Liver (tissue), 8 donors: ENCODE measurements at regions not wholly inside any gene's neighbourhood (a gene's known extent, or its start where the extent isn't known, plus 50 kb on each side); places are given as distances from the start of the nearest gene placed in this dataset.

Experiments used
- DNase-seq: peaks from one replicate; pipeline ENCODE4 v3.0.0-alpha.2; 2017; ENCODE audit warnings: low spot score
- H3K27ac ChIP-seq, 2 donors: one replicate each; pipeline ENCODE4 v1.7.0; 2013; ENCODE audit warnings: inconsistent platforms in 2 of 2, low read length in 2 of 2, control low read depth in 1 of 2, low read depth in 1 of 2, mild to moderate bottlenecking in 1 of 2
- H3K27me3 ChIP-seq, 4 donors: one replicate each; pipeline versions ENCODE4 v1.6.1 to v1.7.0; 2013; ENCODE audit warnings: low read length in 3 of 4, inconsistent platforms in 1 of 4, mild to moderate bottlenecking in 1 of 4, moderate library complexity in 1 of 4; ENCODE audit not compliant: control insufficient read depth in 4 of 4, insufficient read depth in 4 of 4
- H3K36me3 ChIP-seq, 4 donors: one replicate each; pipeline versions ENCODE4 v1.6.1 to v1.7.0; 2013; ENCODE audit warnings: low read length in 3 of 4, mild to moderate bottlenecking in 3 of 4, low read depth in 1 of 4, moderate library complexity in 1 of 4; ENCODE audit not compliant: control insufficient read depth in 4 of 4, insufficient read depth in 3 of 4
- H3K4me1 ChIP-seq, 4 donors: one replicate each; pipeline versions ENCODE4 v1.6.1 to v1.7.0; 2013; ENCODE audit warnings: low read length in 3 of 4, mild to moderate bottlenecking in 3 of 4, moderate library complexity in 1 of 4; ENCODE audit not compliant: control insufficient read depth in 4 of 4, insufficient read depth in 4 of 4
- H3K4me3 ChIP-seq, 3 donors: one replicate each; pipeline versions ENCODE4 v1.6.1 to v1.7.0; 2013; ENCODE audit warnings: low read length in 3 of 3, control low read depth in 1 of 3, low read depth in 1 of 3, mild to moderate bottlenecking in 1 of 3
- H3K9ac ChIP-seq, 2 donors: one replicate each; pipeline ENCODE4 v1.7.0; 2013; ENCODE audit warnings: low read length in 2 of 2, mild to moderate bottlenecking in 2 of 2, moderate library complexity in 2 of 2, control low read depth in 1 of 2, low read depth in 1 of 2
- H3K9me3 ChIP-seq, 4 donors: one replicate each; pipeline versions ENCODE4 v1.6.1 to v1.7.0; 2013; ENCODE audit warnings: low read length in 3 of 4; ENCODE audit not compliant: control insufficient read depth in 4 of 4
- ATF3 ChIP-seq: IDR thresholded peaks from 2 replicates; pipeline ENCODE4 v1.6.1; 2016; ENCODE audit warnings: antibody characterized with exemption
- CTCF ChIP-seq: fragments of 150-350 bp; IDR thresholded peaks from 2 replicates; pipeline ENCODE4 v1.5.1; 2017; ENCODE audit warnings: improper control_type of control experiment, low read depth, low read length; ENCODE audit not compliant: missing input control
- EGR1 ChIP-seq, 2 donors: IDR thresholded peaks; 2 replicates each; pipeline ENCODE4 v1.6.1; 2016 to 2018; ENCODE audit warnings: antibody characterized with exemption in 2 of 2, low read depth in 2 of 2
- FOXA2 ChIP-seq: IDR thresholded peaks from 2 replicates; pipeline ENCODE4 v1.6.1; 2016; ENCODE audit warnings: antibody characterized with exemption
- GABPA ChIP-seq, 2 donors: IDR thresholded peaks in 1 of 2; conservative IDR thresholded peaks in 1 of 2; 2 replicates each; pipeline ENCODE4 v1.6.1; 2016; ENCODE audit warnings: antibody characterized with exemption in 2 of 2, mild to moderate bottlenecking in 1 of 2, moderate library complexity in 1 of 2
- HNF4A ChIP-seq, 2 donors: conservative IDR thresholded peaks; 2 replicates each; pipeline ENCODE4 v1.6.1; 2016; ENCODE audit warnings: antibody characterized with exemption in 2 of 2, mild to moderate bottlenecking in 2 of 2
- HNF4G ChIP-seq: IDR thresholded peaks from 2 replicates; pipeline ENCODE4 v1.6.1; 2016; ENCODE audit warnings: antibody characterized with exemption
- JUND ChIP-seq, 2 donors: IDR thresholded peaks; 2 replicates each; pipeline ENCODE4 v1.6.1; 2016; ENCODE audit warnings: antibody characterized with exemption in 2 of 2
- MAX ChIP-seq: IDR thresholded peaks from 2 replicates; pipeline ENCODE4 v1.6.1; 2016; ENCODE audit warnings: antibody characterized with exemption
- NR2F2 ChIP-seq: IDR thresholded peaks from 2 replicates; pipeline ENCODE4 v1.6.1; 2016; ENCODE audit warnings: antibody characterized with exemption
- RAD21 ChIP-seq, 2 donors: IDR thresholded peaks; 2 replicates each; pipeline ENCODE4 v1.6.1; 2016; ENCODE audit warnings: antibody characterized with exemption in 2 of 2, mild to moderate bottlenecking in 2 of 2
- REST ChIP-seq: IDR thresholded peaks from 2 replicates; pipeline ENCODE4 v1.6.1; 2016; ENCODE audit warnings: antibody characterized with exemption, mild to moderate bottlenecking
- RXRA ChIP-seq, 2 donors: IDR thresholded peaks; 2 replicates each; pipeline ENCODE4 v1.6.1; 2017 to 2018; ENCODE audit warnings: antibody characterized with exemption in 2 of 2, mild to moderate bottlenecking in 1 of 2
- SP1 ChIP-seq: IDR thresholded peaks from 2 replicates; pipeline ENCODE4 v1.6.1; 2018; ENCODE audit warnings: antibody characterized with exemption, mild to moderate bottlenecking
- TAF1 ChIP-seq: conservative IDR thresholded peaks from 2 replicates; pipeline ENCODE4 v1.6.1; 2016; ENCODE audit warnings: antibody characterized with exemption, mild to moderate bottlenecking
- YY1 ChIP-seq: IDR thresholded peaks from 2 replicates; pipeline ENCODE4 v1.6.1; 2016; ENCODE audit warnings: antibody characterized with exemption, mild to moderate bottlenecking
- ZBTB33 ChIP-seq: IDR thresholded peaks from 2 replicates; pipeline ENCODE4 v1.6.1; 2016; ENCODE audit warnings: antibody characterized with exemption
- WGBS: extraction: QIAGEN DNeasy Blood & Tissue Kit; methylation state at CpG from one replicate; pipeline ENCODE4 v1.1.7; 2013; 5-methylcytosine and 5-hydroxymethylcytosine counted together
- donor health status: healthy.
- donor health status: healthy.
- donor health status: healthy.
- donor health status: healthy.
- donor health status: healthy.

- DNase-seq: no peak
- no peak overlapping the region for H3K27ac ChIP-seq
- peaks cover 0 to 5% (median 0%) of the 10 kb centered on the region in 4 donors for H3K4me1 ChIP-seq
- H3K36me3 ChIP-seq: no peaks in the 10 kb centered on the region
- no peak for TF ChIP-seq RAD21 (IDR thresholded peaks at IDR 0.05)
- TF ChIP-seq REST: no peak
- TF ChIP-seq SP1: no peak
- no peak for TF ChIP-seq RXRA (IDR thresholded peaks at IDR 0.05)
- TF ChIP-seq NR2F2: no peak
- no peak for TF ChIP-seq ZBTB33
- TF ChIP-seq GABPA (IDR thresholded peaks at IDR 0.05 in 1 of 2, conservative IDR thresholded peaks at IDR 0.05 in 1 of 2): no peak
- TF ChIP-seq TAF1: no peak
- no peak for TF ChIP-seq FOXA2
- TF ChIP-seq ATF3: no peak
- no peak overlapping the region for H3K9ac ChIP-seq
- H3K27me3 ChIP-seq: no peaks in the 10 kb centered on the region
- 79% methylated on average over 2 of the region's 2 CpGs for WGBS
- peaks cover 0 to 4% (median 0%) of the 10 kb centered on the region in 4 donors for H3K9me3 ChIP-seq
- no peak overlapping the region for H3K4me3 ChIP-seq
Measured at GRCh38 chr2:12087175-12087574, 340.7 kb downstream of the LPIN1 start.

- TF ChIP-seq HNF4A (conservative IDR thresholded peaks at IDR 0.05): no peak
- TF ChIP-seq YY1: no peak
- TF ChIP-seq JUND (IDR thresholded peaks at IDR 0.05): no peak
- TF ChIP-seq EGR1 (IDR thresholded peaks at IDR 0.05; ENCODE audit: low read depth in 2 of 2): no peak
- no peak for TF ChIP-seq REST
- no peak for TF ChIP-seq MAX
- TF ChIP-seq GABPA (IDR thresholded peaks at IDR 0.05 in 1 of 2, conservative IDR thresholded peaks at IDR 0.05 in 1 of 2): no peak
- no peak for TF ChIP-seq SP1
- TF ChIP-seq HNF4G: no peak
- no peak for TF ChIP-seq CTCF
- no peak for TF ChIP-seq RXRA (IDR thresholded peaks at IDR 0.05)
- TF ChIP-seq TAF1: no peak
- TF ChIP-seq ZBTB33: no peak
- Histone ChIP-seq H3K9ac (no peak overlapping the region), H3K9me3 (peaks cover 0 to 4% (median 0%) of the 10 kb centered on the region in 4 donors), H3K4me1 (peaks cover 0 to 5% (median 0%) of the 10 kb centered on the region in 4 donors), H3K27me3 (no peaks in the 10 kb centered on the region), H3K27ac (no peak overlapping the region), H3K4me3 (no peak overlapping the region), H3K36me3 (no peaks in the 10 kb centered on the region)
- no peak for DNase-seq
- WGBS: 97% methylated on average over 1 of the region's 1 CpG
Measured at GRCh38 chr2:12087671-12088380, 341.4 kb downstream of the LPIN1 start.
